ENCODE measurements at regions not wholly inside any gene's neighbourhood (a gene's known extent, or its start where the extent isn't known, plus 50 kb on each side); places are given as distances from the start of the nearest gene placed in this dataset.

DNA sequence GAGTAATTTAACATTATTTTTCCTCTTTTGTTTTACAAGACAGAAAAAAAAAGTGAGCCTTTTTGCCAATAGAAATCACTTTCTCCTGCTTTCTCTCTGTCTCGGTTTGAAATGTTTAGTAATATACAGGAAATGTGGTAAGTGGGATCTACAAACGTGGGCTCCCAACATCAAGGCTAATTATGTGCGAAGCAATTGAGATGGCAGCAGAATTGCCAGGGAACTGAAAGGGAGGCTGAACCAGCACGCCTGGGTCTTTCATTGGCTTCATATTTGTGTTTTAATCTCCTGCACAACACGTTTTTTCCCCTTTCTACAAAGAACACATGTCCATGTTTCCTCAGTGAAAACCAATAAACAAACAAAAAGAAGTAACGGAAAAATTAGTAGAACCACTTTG, 743.9 kb upstream of the SOX9 start:
- no peak for DNase-seq

DNA sequence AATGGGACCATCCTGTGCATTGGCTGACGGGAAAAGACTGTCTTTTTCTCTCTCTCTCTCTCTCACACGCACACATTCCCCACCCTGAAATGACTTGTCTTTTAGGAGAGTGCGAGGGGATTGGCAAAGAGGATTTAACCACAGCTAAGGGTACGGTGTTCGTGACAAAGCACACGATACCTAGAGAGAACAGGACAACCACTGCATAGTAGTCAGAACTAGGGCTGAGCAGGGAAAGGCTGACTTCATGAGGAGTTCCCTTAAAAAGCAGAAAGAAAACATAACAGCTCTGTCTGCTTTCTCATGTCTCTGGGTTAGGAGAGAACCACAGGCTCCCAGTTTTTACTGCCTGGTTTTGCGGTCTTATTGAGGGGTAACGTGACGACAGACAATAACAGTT, 742.8 kb upstream of the SOX9 start:
- no peak for DNase-seq

DNA sequence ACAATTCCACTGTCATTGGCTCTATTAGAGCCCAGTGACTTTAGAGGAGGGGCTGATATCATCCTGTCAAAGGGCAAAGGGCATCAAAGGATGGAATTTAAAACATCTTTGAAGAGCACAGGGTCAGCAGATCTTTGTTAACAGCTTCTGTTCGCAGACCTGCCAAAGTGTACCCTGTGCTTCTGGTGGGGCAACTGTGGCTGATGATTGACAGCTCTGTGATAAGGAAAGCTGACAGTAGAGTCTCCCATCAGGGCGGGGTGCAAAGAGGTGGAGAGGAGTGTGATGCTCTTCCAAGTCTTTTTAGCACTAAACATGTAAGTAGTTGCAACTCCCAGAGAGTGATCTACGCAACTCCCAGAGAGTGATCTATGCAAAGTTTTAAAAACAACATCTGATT, 742.1 kb upstream of the SOX9 start:
- DNase-seq = no peak

DNA sequence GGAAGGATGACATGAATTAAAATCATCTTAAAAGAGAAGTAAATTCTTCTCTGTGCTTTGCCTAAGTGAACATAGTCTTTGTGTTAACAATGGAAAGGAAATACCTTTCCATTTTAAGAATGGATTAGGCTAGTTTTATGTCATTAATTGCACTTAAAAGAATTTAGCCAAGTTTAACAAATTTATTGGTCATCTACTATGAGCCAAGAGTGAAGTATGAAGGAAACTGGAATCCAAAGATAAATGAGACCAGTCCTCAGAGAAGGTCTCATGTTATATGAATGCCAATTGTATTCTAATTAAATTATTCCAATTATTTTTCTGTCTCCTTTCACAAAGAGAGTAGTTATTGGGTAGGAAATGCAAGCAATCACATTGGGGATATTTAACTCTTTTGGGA, 741.3 kb upstream of the SOX9 start:
- no peak for DNase-seq

DNA sequence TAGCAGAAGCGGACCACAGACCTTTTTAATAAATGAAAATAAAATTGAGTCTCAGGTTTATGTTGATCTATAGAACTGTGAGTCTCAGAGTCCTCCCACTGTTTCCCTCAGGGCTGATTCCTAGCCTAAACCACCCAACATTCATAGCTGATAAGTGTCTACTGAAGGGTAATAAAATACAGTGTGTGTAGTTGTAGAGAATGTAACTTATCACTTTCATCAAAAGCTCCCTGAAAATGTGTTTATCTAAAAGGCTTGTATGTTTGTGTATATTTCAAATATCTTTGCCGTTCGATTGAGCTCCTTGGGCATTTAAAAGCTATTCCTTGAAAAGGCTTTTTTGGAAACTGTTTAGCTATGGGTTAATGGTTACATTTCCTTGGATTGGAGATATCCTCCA, 740.3 kb upstream of the SOX9 start:
- no peak for DNase-seq

DNA sequence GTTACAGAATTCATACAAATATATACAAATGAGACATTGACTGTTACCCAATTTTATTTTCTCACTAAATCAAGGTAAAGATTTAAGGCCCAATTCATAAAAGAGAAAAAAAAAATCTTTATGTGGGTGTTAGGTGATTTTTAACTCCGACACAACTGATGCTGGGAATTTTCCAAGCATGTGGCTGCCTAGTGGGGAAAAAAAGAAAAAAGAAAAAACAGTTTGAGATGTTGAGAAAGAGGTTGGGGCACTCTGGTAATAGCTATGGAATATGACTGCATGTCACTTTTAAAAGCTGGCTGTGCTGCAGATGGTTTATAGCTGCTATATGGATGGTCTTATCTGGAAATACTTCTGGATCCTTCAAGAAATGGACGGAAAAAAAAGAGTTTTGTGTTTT, 739.9 kb upstream of the SOX9 start:
- DNase-seq = no peak

DNA sequence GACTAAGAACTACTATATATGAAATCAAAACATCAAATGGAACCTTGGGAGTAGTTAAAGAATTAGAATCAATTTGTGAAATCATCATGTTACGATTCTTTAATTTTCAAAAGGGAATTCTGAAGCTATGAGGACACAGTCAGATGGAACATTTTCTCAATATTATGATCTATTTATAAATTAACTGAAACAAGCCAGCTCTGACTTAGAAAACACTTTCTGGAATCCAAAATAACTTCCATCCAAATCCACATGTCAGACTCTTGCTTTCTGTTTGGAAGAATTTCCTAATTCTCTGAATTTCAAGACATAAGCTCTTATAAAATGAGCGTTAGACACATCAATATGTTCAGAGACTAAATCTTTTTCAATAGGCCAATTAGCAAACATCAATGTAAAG, 737.7 kb upstream of the SOX9 start:
- DNase-seq = no peak

DNA sequence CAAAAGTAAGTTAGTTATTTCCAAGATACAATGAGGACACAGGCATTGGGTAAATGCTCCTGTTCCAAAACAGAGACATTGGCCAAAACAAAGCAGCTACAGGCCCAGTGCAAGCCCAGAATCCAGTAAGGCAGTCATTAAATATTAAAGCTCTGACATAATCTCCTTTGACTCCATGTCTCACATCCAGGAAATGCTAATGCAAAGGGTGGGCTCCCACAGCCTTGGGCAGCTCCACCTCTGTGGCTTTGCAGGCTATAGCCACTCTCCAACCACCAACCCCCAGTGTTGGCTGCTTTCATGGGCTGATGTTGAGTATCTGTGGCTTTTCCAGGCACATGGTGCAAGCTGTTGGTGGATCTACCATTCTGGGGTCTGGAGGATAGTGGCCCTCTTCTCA, 733.4 kb upstream of the SOX9 start:
- no peak for DNase-seq

DNA sequence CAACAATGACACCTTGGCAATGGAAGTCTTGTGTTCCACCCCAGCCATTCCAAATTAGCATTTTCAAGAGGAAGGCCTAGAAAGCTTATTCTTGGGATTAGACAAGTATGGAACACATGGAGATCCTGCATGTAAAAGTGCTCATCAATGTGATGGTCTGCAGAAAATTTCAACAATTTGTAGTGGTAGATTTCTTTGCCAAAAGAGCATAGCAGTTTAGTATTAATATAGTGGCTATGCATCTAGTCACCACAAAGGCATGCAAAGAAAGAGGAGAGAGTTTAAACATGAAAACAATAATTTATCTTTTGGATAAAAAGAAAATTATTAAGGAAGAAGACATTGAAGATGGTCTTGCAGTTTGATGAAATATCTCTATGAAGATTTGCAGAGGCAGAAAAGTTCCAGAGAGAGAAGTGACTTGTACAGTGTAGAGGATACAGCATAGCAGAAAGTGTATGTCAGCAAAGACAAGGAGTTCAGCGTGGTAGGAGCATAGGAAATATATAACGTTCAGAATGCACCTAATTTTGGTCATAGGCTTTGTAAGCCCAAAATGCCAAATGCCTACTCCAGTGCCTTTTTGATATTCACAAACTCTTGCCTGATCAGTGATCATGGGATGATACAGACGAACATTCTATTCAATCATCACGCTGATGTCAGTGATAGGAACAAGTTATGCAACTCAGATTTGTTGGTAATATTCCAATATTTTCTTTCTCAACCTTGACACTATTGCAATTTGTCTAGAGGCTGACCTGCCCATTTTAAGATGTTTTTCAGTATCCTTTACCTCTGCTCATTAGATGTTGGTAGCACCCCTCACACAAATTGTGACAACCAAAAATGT, 727.9 kb upstream of the SOX9 start:
- DNase-seq = no peak

DNA sequence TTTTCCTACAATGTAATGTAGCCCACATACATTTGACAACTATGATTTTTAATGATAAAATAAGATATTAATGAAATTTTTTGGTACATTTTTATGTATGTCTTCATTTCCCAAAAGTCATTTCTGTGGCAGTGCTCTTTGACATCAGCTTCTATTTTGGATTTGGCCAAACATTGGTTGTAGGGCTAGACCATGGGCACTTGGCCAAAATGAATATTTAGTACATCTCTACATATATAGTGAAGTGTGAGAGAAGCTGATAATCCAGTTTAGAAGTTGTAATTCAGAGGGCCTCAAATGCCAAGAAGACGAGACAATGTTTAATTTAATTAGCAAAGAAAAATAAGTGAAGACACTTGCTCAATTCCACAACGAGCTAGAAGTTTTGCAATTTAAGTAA, 724.9 kb upstream of the SOX9 start:
- no peak for DNase-seq

DNA sequence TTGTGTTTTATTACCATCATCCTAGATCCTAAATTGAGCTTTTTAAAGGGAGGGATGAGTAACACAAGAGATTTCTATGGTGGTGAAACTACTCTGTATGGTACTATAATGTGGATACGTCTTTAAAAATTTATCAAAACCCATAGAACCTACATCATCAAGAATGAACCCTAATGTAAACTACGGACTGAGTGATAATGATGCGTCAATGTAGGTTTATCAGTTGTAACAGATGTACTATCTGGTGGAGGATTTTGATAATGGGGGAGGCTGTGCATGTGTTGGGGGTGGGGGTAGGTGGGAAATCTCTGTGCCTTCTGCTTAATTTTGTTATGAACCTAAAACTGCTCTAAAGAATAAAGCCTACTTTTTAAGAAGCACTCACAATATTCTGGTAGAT, 724.1 kb upstream of the SOX9 start:
- DNase-seq = no peak

DNA sequence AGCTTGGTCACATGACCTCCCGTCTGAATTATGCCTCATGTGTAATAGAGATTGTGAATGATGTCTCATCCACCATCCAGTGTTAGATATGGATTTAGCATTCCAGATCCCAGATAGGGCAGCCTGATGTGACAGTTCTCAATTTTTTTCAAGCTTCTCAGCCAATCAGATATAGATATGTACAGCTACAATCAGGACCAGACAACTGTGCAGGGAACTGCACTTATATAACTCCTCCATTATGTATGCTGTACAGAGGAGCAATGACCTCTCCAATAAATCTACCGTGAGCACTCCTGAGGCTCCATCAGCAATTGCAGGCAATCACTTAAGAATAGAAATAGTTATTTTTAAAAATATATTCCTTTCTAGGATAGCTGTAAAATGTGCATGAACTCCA, 722.8 kb upstream of the SOX9 start:
- DNase-seq = no peak

DNA sequence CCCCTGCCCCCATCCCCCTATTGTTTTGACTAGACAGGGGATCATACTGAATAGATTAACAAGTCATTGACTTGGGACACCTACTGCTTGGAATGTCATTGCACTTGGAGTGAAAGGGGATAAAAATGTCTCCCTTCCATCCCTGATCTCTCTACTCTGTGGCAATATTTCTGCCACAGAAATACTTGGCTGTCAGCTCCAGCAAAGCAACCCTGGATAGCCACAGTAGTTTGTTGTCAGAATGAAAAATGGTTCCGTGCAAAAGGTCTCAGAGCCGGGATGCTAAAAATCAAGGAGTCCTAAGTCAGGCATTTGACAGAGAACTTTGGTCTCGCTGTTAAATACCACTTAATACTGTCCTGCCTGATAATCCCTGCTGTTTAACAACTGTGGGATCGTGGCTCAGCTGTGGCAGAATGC, 722.0 kb upstream of the SOX9 start:
- DNase-seq = no peak

DNA sequence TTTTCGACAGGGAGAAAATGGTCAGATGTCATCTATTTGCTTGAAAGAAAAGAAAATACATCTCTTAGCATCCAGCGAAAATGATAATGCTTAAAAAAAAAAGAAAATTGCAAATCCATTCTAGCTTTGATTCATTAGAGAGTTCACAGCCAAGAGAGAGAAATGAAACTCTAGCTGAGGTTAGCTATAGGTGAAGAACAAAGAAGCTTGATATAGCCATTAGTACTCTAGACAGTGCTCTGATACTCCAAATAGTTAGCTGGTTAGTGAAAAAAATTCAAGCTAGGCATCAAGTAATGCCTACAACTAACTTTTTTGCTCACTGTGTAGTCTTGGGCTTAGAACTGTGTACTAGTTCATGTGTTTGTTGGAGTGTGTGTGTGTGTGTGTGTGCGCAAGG, 721.6 kb upstream of the SOX9 start:
- DNase-seq = no peak

DNA sequence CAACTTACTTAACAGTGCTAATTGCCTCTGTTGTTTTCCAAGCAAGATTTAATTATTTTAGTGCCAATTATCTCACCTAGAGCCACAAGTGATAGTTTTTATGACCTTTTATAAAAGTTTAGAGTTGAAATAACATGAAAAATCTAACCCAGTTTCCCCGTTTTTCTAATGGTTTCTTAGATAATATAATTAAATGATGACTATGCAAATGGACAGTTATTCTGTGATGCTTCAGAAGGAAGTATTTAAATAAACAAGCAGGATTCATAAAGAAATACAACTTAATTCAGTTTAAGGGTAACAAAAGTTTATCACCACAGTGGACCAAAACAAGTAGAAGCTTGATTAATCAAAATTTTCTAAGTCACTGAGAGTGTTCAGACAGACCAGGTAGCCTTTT, 721.2 kb upstream of the SOX9 start:
- no peak for DNase-seq

DNA sequence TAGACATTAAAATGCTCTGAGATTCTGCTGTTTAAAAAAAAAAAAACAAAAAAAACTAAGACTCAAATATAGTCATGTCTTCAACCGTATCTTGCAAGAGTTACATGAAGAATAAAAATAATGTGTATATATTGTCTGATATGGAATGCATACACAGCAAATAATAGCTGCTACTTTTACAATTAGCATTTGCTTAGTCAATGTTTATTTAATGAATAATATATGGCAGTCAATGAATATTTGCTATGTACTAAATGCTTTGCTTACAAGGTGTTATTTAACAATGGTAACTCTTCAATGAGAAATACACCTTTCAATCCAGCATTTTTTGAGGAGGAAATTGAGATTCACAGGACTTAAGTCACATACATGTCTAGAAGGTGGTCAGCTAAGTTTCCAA, 718.8 kb upstream of the SOX9 start:
- DNase-seq = no peak

DNA sequence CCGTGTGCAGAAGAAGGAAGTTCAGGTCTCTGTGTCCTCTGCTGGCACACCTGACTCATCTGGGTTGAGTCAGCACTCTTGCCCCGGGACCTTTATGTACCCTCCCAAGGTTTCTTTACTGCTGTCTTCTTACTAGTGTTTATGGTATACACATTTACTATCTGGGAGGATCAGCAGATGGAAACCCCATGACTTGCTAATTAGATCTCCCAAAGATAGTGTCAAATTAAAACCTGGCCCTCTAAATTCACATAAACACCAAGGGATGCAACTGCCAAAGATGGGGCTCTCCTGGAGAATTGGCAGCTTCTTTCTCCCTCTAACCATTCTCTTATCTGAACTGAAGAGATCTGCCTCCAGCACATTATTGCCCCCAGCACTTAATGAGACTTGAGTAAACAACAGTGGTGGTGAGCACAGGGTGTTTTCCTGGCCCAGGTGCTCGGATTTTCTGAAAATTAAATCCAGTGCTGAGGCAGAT, 718.1 kb upstream of the SOX9 start:
- no peak for DNase-seq

DNA sequence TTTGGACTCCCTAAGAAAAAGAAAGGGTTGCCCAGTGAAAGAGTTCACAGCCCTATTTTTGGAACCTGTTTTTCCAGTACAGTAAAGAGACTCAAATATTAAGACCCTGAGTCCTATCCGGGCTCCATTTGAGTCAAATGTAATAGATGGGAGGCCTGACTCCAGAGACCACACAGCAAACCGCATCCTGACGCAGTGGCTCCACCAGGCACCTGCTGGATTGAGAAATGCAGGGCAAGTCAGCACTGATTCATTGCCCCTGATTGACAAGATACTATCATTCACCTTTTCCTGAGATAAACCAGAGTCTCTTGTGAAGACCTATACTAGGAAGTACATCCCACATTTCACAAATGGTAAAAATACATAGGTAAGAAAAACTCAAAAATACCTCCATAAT, 715.7 kb upstream of the SOX9 start:
- no peak for DNase-seq

DNA sequence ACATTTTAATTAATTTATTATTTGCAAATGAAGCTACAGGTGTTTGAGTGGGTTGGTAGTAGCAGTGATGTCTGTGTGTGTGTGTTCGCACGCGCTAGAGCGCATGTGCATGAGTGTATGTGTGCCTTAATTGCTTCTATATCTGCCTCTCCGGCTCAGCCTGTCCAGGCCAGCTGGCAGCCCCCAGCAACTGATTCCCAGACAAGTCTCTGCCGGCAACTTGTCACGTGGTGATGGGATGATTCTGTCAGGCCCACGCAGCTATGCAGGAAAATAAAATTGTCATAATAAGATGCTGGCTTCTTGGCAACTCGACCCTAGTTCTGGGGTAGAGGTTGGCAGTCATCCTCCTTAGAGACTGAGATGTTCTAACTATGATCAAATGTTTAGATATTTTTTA, 712.8 kb upstream of the SOX9 start:
- no peak for DNase-seq

DNA sequence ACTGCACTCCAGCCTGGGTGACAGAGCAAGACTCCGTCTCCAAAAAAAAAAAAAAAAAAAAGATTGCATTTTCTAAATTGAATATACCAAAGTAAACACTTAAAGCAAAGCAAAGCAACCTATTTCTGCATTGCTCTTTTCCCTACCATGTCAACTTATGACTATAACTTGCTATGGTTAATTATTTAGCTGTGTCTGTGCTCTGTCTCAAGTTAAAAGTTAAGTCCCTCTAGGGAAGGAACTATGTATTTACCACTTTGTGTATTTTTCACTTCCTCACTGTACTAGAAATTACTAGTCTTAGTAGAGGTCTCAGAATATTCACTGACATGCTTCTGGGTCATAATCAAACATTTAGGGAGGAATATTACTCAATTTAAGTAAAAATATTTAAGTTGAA, 711.7 kb upstream of the SOX9 start:
- no peak for DNase-seq

DNA sequence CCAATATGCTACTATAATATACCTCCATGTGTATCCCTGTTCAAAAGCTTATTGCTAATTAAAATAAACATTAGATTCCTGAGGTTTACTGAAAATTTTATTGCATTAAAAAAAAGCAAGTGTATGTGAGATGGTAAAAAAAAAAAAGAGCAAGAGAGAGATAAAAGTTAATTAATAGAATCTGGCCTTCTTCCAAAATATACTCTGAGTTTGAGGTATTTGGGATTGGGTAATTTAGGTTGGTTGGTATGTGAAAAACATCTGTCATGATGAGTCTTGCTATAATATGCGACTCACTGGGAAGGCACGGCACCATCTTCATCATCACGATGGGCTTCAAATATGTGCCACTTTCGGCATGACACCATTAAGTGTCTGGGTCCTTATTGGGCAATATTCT, 711.1 kb upstream of the SOX9 start:
- DNase-seq = no peak

DNA sequence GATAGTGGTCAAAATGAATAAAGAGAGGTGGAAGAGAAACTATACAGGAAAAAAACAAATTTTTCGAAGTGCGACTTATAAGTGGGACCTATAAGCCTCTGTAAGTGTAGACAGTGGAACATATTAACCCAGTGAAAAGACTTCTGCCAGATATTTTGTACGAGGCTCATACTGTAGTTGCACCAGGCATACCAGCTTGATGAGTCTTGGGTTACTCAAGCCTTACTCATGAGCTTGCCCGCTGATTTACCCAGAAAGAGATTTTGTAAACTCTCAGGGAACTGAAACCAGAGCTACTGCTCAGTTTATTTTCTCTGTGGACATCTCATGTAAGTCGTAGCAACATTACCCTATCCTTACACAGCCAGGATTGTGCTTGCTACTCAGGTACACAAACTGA, 708.0 kb upstream of the SOX9 start:
- no peak for DNase-seq

DNA sequence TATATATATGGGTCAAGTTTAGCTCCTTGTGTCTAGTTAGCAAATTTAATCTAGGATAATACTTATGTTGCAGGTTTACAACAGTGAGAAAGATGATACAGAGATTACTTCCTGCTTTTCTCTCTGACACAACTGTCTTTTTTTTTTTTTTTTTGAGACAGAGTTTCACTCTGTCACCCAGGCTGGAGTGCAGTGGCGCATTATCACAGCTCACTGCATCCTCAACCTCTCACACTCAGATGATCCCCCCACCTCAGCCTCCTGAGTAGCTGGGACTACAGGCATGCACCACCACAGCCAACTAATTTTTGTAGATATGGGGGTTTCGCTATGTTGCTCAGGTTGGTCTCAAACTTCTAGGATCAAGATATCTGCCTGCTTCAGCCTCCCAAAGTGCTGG, 706.9 kb upstream of the SOX9 start:
- DNase-seq = no peak

DNA sequence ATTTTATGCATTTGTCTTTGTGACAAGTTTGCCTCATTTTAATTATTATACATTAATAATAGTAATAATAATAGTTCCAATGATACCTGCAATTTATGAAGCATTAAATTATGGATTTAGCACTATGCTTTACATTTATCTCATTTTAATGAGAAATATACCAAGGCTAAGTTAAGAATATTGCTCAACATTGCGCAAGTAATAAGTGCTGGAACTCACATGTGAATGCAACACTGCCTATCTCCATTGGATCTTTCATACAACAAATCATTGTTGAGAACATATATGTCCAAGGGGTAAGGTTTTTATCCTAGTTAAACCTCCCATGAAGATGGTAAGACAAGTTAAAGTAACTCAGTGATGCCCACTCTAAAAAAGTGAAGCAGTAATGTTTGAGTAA, 703.7 kb upstream of the SOX9 start:
- DNase-seq = no peak

DNA sequence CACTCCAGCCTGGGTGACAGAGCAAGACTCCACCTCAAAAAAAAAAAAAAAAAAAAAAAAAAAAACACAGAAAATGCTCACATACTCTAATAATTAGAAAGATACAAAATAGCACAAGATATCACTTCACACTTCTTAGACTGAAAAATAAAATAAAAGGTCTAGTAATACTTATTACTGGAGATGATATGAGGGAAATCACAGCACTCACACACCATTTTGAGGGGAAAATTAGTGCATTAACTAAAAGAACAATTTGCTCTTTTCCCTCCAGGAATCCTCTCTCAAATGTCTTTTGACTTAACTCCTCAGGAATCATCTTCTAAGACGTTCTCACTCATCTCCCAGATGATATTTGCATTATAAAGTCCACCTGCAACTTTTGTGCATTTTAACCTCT, 697.9 kb upstream of the SOX9 start:
- DNase-seq = no peak

Measured in activated T-cell treated with anti-CD3 and anti-CD28 coated beads, Interleukin-2, amount 50 U/mL, for 48 hours (primary cell).